ENCODE measurements at regions not wholly inside any gene's neighbourhood (a gene's known extent, or its start where the extent isn't known, plus 50 kb on each side); places are given as distances from the start of the nearest gene placed in this dataset.

- TF ChIP-seq, protein P1, sequence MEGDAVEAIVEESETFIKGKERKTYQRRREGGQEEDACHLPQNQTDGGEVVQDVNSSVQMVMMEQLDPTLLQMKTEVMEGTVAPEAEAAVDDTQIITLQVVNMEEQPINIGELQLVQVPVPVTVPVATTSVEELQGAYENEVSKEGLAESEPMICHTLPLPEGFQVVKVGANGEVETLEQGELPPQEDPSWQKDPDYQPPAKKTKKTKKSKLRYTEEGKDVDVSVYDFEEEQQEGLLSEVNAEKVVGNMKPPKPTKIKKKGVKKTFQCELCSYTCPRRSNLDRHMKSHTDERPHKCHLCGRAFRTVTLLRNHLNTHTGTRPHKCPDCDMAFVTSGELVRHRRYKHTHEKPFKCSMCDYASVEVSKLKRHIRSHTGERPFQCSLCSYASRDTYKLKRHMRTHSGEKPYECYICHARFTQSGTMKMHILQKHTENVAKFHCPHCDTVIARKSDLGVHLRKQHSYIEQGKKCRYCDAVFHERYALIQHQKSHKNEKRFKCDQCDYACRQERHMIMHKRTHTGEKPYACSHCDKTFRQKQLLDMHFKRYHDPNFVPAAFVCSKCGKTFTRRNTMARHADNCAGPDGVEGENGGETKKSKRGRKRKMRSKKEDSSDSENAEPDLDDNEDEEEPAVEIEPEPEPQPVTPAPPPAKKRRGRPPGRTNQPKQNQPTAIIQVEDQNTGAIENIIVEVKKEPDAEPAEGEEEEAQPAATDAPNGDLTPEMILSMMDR (conservative IDR thresholded peaks at IDR 0.05; ENCODE audit: low read length) = no peak
- no peak for TF ChIP-seq EZH2phosphoT487 (IDR thresholded peaks at IDR 0.05; ENCODE audit: borderline replicate concordance, low read depth, low read length)
Observed at GRCh38 chr4:177124349-177125064, 185.2 kb upstream of the NEIL3 start.
